Natural killer cell (primary cell): ENCODE measurements at regions not wholly inside any gene's neighbourhood (a gene's known extent, or its start where the extent isn't known, plus 50 kb on each side); places are given as distances from the start of the nearest gene placed in this dataset.

Source experiments
- ATAC-seq, 3 donors: fragments of 150-1000 bp in 2 of 3; fragments of 200-7000 bp in 1 of 3; cut with Tn5 transposase; 1 replicate in 1 of 3; 2 replicates in 2 of 3; pipeline ENCODE4 v1.10.0; 2021; ENCODE audit warnings: mild to moderate bottlenecking in 2 of 3, moderate library complexity in 2 of 3
- DNase-seq, 2 donors: peaks; one replicate each; pipeline versions ENCODE4 v3.0.0 to v3.0.0-alpha.2; 2013 to 2021; ENCODE audit warnings: mixed read lengths in 1 of 2
- H3K27ac ChIP-seq: one replicate; pipeline ENCODE4 v1.5.1; 2013; ENCODE audit warnings: mild to moderate bottlenecking, low read length
- H3K27me3 ChIP-seq: one replicate; pipeline ENCODE4 v1.6.1; 2013; ENCODE audit warnings: low read length; ENCODE audit not compliant: control insufficient read depth, insufficient read depth
- H3K36me3 ChIP-seq: one replicate; pipeline ENCODE4 v1.6.1; 2013; ENCODE audit warnings: low read length; ENCODE audit not compliant: control insufficient read depth, insufficient read depth
- H3K4me1 ChIP-seq: one replicate; pipeline ENCODE4 v1.6.1; 2013; ENCODE audit warnings: low read length; ENCODE audit not compliant: control insufficient read depth, insufficient read depth
- H3K4me3 ChIP-seq: one replicate; pipeline ENCODE4 v1.5.1; 2013; ENCODE audit warnings: low read length
- H3K9me3 ChIP-seq: one replicate; pipeline ENCODE4 v1.6.1; 2013; ENCODE audit warnings: low read length; ENCODE audit not compliant: control insufficient read depth, insufficient read depth
- H3K27ac Mint-ChIP-seq, 2 donors: one replicate each; pipeline ENCODE4 v1.8.0; 2022; ENCODE audit warnings: mild to moderate bottlenecking in 2 of 2, mixed read lengths in 2 of 2, moderate library complexity in 1 of 2
- H3K27me3 Mint-ChIP-seq, 2 donors: one replicate each; pipeline ENCODE4 v1.8.0; 2022; ENCODE audit warnings: low read depth in 2 of 2, mixed read lengths in 2 of 2
- H3K36me3 Mint-ChIP-seq: one replicate; pipeline ENCODE4 v1.8.0; 2022; ENCODE audit warnings: mixed read lengths
- H3K4me1 Mint-ChIP-seq, 2 donors: one replicate each; pipeline ENCODE4 v1.8.0; 2022; ENCODE audit warnings: mixed read lengths in 2 of 2
- H3K4me3 Mint-ChIP-seq: one replicate; pipeline ENCODE4 v1.8.0; 2022; ENCODE audit warnings: mild to moderate bottlenecking, moderate library complexity, mixed read lengths
- H3K9me3 Mint-ChIP-seq, 2 donors: one replicate each; pipeline ENCODE4 v1.8.0; 2022; ENCODE audit warnings: mixed read lengths in 2 of 2
- CTCF ChIP-seq: fragments of 200-600 bp; IDR thresholded peaks from one replicate; pipeline ENCODE4 v1.8.0; 2022; ENCODE audit warnings: antibody characterized with exemption
- WGBS: methylation state at CpG from one replicate; pipeline ENCODE4 v1.1.7; 2013; ENCODE audit warnings: missing lambda C conversion rate; ENCODE audit not compliant: insufficient coverage; 5-methylcytosine and 5-hydroxymethylcytosine counted together
- intact Hi-C: fragments of 100-400 bp; cut with micrococcal nuclease; formaldehyde crosslinking; loops from one replicate; pipeline ENCODE4 v1.14.2; 2022

DNA sequence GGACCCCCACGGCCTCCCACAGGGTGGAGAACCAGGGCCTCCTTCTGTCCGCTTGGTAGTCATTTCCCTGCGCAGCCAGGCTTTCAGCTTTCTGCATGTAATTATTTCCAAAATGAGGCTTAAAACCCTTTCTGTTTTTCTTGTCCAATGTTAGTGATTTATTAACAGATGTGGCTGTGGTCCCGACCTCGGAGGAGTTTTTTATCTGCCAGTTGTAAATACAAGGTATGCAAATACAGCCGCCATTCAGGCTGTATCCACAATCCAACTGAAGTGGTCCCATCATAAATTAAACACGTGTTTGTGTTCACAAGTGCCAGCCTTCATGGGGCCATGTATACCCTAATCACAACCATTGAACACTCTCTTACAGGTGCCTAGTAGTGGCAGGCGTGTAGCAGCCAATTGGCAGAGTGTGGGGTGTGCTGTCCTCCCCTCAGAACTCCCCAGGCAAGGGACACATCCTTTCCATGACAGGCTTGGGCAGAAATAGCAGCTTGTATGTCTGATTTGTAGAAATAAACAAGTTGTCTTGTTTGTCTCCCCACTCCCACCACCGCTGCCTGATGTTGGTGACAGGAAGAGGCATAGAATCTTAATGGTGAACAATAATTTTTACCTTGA, 251.3 kb upstream of the MKI67 start:
- Histone ChIP-seq H3K36me3 (no peaks in the 10 kb centered on the region), H3K4me3 (no peak overlapping the region), H3K4me1 (no peaks in the 10 kb centered on the region), H3K27me3 (no peaks in the 10 kb centered on the region), H3K9me3 (no peaks in the 10 kb centered on the region), H3K27ac (no peak overlapping the region)
- no peak overlapping the region for H3K27ac Mint-ChIP-seq
- H3K27me3 Mint-ChIP-seq = peaks cover 10 to 37% of the 10 kb centered on the region in 2 donors
- no peaks in the 10 kb centered on the region for H3K9me3 Mint-ChIP-seq
- DNase-seq (no peak), ATAC-seq (no peak)
- H3K4me3 Mint-ChIP-seq = no peak overlapping the region
- 80% methylated on average over 9 of the region's 9 CpGs for WGBS
- H3K36me3 Mint-ChIP-seq = no peaks in the 10 kb centered on the region
- intact Hi-C loops = no loop called here
- H3K4me1 Mint-ChIP-seq = peaks cover 5 to 6% of the 10 kb centered on the region in 2 donors
- no peak for TF ChIP-seq CTCF

DNA sequence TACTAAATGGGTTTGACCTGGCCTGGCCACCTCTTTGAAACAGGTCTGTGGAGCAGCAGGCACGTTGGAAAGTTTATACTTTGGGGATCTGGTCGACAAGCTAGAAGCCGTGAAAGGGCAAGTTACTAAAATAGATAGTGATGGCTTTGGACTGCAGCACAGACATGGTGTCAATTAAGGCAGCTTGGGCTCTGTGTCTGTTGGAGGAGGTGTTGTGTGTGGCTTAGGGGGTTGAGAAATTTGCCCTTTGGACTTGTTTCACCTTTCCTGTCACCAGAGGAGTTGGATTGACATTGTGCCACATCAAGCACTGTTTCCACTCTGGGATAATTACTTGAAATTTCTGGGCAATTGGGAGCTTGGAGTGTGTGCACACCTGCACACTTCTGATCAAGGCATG, 251.8 kb upstream of the MKI67 start:
- Mint-ChIP-seq H3K9me3 (no peaks in the 10 kb centered on the region), H3K4me1 (peaks cover 5 to 6% of the 10 kb centered on the region in 2 donors), H3K27me3 (peaks cover 10 to 37% of the 10 kb centered on the region in 2 donors), H3K36me3 (no peaks in the 10 kb centered on the region), H3K4me3 (no peak overlapping the region), H3K27ac (no peak overlapping the region)
- intact Hi-C loops = no loop called here
- H3K4me3 ChIP-seq = no peak overlapping the region
- no peak for TF ChIP-seq CTCF
- no peaks in the 10 kb centered on the region for H3K36me3 ChIP-seq
- WGBS = 74% methylated on average over 3 of the region's 3 CpGs
- no peaks in the 10 kb centered on the region for H3K4me1 ChIP-seq
- no peaks in the 10 kb centered on the region for H3K9me3 ChIP-seq
- H3K27ac ChIP-seq = no peak overlapping the region
- ATAC-seq (no peak), DNase-seq (no peak)
- H3K27me3 ChIP-seq = no peaks in the 10 kb centered on the region

GRCh38 chr10:128380946-128381345, 254.7 kb upstream of the MKI67 start:
- intact Hi-C loops = no loop called here
- H3K9me3 ChIP-seq = no peaks in the 10 kb centered on the region
- H3K27me3 Mint-ChIP-seq = peaks cover 10 to 37% of the 10 kb centered on the region in 2 donors
- no peak overlapping the region for H3K4me3 Mint-ChIP-seq
- TF ChIP-seq CTCF = no peak
- no peaks in the 10 kb centered on the region for H3K27me3 ChIP-seq
- ATAC-seq (no peak), DNase-seq (no peak)
- no peaks in the 10 kb centered on the region for H3K36me3 ChIP-seq
- no peaks in the 10 kb centered on the region for H3K36me3 Mint-ChIP-seq
- H3K4me1 Mint-ChIP-seq = no peaks in the 10 kb centered on the region
- H3K4me1 ChIP-seq = no peaks in the 10 kb centered on the region
- H3K27ac Mint-ChIP-seq = no peak overlapping the region
- H3K4me3 ChIP-seq = no peak overlapping the region
- no peak overlapping the region for H3K27ac ChIP-seq
- WGBS = 88% methylated on average over 3 of the region's 4 CpGs
- no peaks in the 10 kb centered on the region for H3K9me3 Mint-ChIP-seq

GRCh38 chr10:128382225-128382624, 256.0 kb upstream of the MKI67 start:
- no peak overlapping the region for H3K27ac ChIP-seq
- no peaks in the 10 kb centered on the region for H3K27me3 ChIP-seq
- no peaks in the 10 kb centered on the region for H3K4me1 ChIP-seq
- no peaks in the 10 kb centered on the region for H3K9me3 ChIP-seq
- Mint-ChIP-seq H3K4me1 (no peaks in the 10 kb centered on the region), H3K9me3 (no peaks in the 10 kb centered on the region), H3K27ac (no peak overlapping the region), H3K36me3 (no peaks in the 10 kb centered on the region), H3K4me3 (no peak overlapping the region), H3K27me3 (peaks cover 13 to 37% of the 10 kb centered on the region in 2 donors)
- 77% methylated on average over 3 of the region's 3 CpGs for WGBS
- no peak for TF ChIP-seq CTCF
- H3K4me3 ChIP-seq = no peak overlapping the region
- intact Hi-C loops = no loop called here
- no peaks in the 10 kb centered on the region for H3K36me3 ChIP-seq
- DNase-seq (no peak), ATAC-seq (no peak)
